ENCODE measurements at regions not wholly inside any gene's neighbourhood (a gene's known extent, or its start where the extent isn't known, plus 50 kb on each side); places are given as distances from the start of the nearest gene placed in this dataset.

DNA sequence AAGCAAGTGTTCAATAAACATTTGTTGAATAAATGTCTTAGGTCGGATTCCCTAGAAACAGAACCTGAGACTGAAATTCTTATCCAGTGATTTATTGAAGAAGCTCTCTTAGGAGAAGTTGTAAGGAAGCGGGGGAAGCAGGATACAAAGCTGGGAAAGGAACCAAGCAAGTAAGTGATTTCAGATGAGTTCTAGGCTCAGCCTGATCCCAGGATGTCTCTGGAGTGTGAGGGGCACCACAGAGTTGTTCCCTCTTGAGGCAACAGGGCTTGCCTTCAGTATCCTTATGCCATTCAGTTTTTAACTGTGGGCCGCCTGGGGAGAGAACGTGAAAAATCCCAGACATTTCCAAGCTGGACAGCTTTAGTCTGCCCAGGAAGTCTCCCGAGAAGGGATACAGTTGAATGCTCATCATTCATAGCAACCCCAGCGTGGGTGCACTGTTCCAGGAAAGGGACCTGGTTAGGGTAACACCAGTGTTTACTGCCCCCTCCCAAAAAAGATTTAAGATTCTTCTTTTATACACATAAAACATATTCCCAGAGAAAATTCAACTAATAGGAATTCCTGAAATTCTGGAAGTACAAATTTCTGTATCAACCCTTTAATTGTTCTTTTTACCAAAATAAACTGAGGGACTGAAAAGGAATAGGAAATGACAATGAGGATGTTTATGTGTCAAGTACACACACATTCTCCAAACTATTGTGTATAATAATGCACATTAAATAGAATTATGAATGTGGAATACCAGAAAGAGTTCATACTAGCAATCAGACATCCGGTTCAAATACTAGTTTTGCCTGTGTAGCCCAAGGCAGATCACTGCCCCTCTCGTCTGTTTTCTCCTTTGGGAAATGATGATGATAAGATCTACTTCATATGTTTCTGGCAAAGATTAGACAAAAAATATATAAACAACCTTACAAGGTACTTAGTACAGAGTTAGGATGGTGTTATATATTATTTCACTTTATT, 592.1 kb upstream of the CDH2 start:
- no peaks in the 10 kb centered on the region for H3K27me3 ChIP-seq (ENCODE audit: insufficient read depth, low read length)
- no peak overlapping the region for H3K4me3 ChIP-seq (ENCODE audit: low read length in 2 of 2)
- POLR2A ChIA-PET (ENCODE audit: partially characterized antibody) = no interaction called here
- Mint-ChIP-seq H3K36me3 (no peaks in the 10 kb centered on the region), H3K9me3 (peaks cover 0 to 25% (median 10%) of the 10 kb centered on the region in 8 donors), H3K27ac (no peak overlapping the region), H3K27me3 (no peaks in the 10 kb centered on the region), H3K4me3 (no peak overlapping the region), H3K4me1 (no peaks in the 10 kb centered on the region)
- H3K27ac ChIP-seq (ENCODE audit: low read depth, low read length) = no peak overlapping the region
- no peaks in the 10 kb centered on the region for H3K4me1 ChIP-seq (ENCODE audit: insufficient read depth, low read length)
- DNase-seq = no peak
- no peaks in the 10 kb centered on the region for H3K9me3 ChIP-seq (ENCODE audit: control insufficient read depth in 1 of 2, low read length in 2 of 2)
- H3K36me3 ChIP-seq (ENCODE audit: insufficient read depth, low read length) = no peaks in the 10 kb centered on the region
- intact Hi-C loops (cut with micrococcal nuclease) = no loop called here
- CTCF ChIA-PET (ENCODE audit: partially characterized antibody) = interaction anchor here (0.6 kb wide), 1 partner anchor 111 kb away, joined by 3 read pairs; no protein-coding TSS in a partner anchor

GRCh38 chr18:28767727-28768211, 590.8 kb upstream of the CDH2 start:
- Histone ChIP-seq H3K4me1 (ENCODE audit: insufficient read depth, low read length) (no peaks in the 10 kb centered on the region), H3K27me3 (ENCODE audit: insufficient read depth, low read length) (no peaks in the 10 kb centered on the region), H3K27ac (ENCODE audit: low read depth, low read length) (no peak overlapping the region), H3K4me3 (ENCODE audit: low read length in 2 of 2) (no peak overlapping the region), H3K36me3 (ENCODE audit: insufficient read depth, low read length) (no peaks in the 10 kb centered on the region), H3K9me3 (ENCODE audit: control insufficient read depth in 1 of 2, low read length in 2 of 2) (no peaks in the 10 kb centered on the region)
- Mint-ChIP-seq H3K9me3 (peaks cover 0 to 20% (median 10%) of the 10 kb centered on the region in 8 donors), H3K4me1 (no peaks in the 10 kb centered on the region), H3K27ac (no peak overlapping the region), H3K4me3 (no peak overlapping the region), H3K27me3 (no peaks in the 10 kb centered on the region), H3K36me3 (no peaks in the 10 kb centered on the region)
- POLR2A ChIA-PET (ENCODE audit: partially characterized antibody) = no interaction called here
- intact Hi-C loops (cut with micrococcal nuclease) = no loop called here
- CTCF ChIA-PET (ENCODE audit: partially characterized antibody) = no interaction called here
- DNase-seq = no peak

DNA sequence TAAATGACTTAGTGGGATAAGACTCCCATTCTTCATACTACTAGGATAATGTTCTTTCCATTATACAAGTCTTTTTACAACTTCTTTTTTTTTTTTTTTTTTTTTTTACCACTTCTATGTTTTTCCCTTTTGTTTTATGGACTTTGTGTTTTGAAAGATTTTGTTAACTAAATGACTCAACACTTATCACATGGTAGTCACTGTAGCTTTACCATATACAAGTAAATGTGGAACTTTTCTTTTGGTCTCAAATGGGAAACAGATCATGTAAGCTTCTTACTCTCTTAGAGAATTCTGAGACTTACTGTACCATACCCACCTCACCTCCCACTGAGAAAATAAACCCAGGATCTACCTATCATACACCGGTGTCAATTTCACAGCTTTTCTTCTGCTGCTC, 590.3 kb upstream of the CDH2 start:
- Mint-ChIP-seq H3K4me1 (no peaks in the 10 kb centered on the region), H3K9me3 (peaks cover 0 to 24% (median 11%) of the 10 kb centered on the region in 8 donors), H3K36me3 (no peaks in the 10 kb centered on the region), H3K27ac (no peak overlapping the region), H3K4me3 (no peak overlapping the region), H3K27me3 (no peaks in the 10 kb centered on the region)
- Histone ChIP-seq H3K4me1 (ENCODE audit: insufficient read depth, low read length) (no peaks in the 10 kb centered on the region), H3K27ac (ENCODE audit: low read depth, low read length) (no peak overlapping the region), H3K9me3 (ENCODE audit: control insufficient read depth in 1 of 2, low read length in 2 of 2) (no peaks in the 10 kb centered on the region), H3K27me3 (ENCODE audit: insufficient read depth, low read length) (no peaks in the 10 kb centered on the region), H3K36me3 (ENCODE audit: insufficient read depth, low read length) (no peaks in the 10 kb centered on the region), H3K4me3 (ENCODE audit: low read length in 2 of 2) (no peak overlapping the region)
- POLR2A ChIA-PET (ENCODE audit: partially characterized antibody) = no interaction called here
- DNase-seq = no peak
- intact Hi-C loops (cut with micrococcal nuclease) = no loop called here
- CTCF ChIA-PET (ENCODE audit: partially characterized antibody) = no interaction called here

DNA sequence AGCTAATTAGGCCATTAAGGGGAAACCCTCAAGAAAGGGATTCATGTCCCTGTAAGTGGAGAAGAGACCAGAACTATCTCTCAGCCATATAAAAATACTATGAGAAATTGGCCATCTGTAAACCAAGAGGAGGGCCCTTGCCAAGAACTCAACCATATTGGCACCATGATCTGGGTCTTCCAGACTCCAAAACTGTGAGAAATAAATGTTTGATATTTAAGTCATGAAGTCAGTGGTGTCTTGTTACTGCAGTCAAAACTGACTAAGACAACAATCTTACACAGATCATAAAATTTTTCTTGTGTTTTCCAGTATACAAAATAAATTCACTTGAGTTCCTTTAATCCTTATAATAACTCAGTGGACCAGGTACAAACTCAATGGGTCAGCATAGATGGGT, 589.8 kb upstream of the CDH2 start:
- Mint-ChIP-seq H3K4me3 (no peak overlapping the region), H3K36me3 (no peaks in the 10 kb centered on the region), H3K4me1 (no peaks in the 10 kb centered on the region), H3K27me3 (no peaks in the 10 kb centered on the region), H3K27ac (no peak overlapping the region), H3K9me3 (peaks cover 0 to 25% (median 13%) of the 10 kb centered on the region in 8 donors)
- POLR2A ChIA-PET (ENCODE audit: partially characterized antibody) = no interaction called here
- no peaks in the 10 kb centered on the region for H3K9me3 ChIP-seq (ENCODE audit: control insufficient read depth in 1 of 2, low read length in 2 of 2)
- intact Hi-C loops (cut with micrococcal nuclease) = no loop called here
- no peaks in the 10 kb centered on the region for H3K27me3 ChIP-seq (ENCODE audit: insufficient read depth, low read length)
- no peaks in the 10 kb centered on the region for H3K36me3 ChIP-seq (ENCODE audit: insufficient read depth, low read length)
- DNase-seq = no peak
- no peak overlapping the region for H3K27ac ChIP-seq (ENCODE audit: low read depth, low read length)
- no peaks in the 10 kb centered on the region for H3K4me1 ChIP-seq (ENCODE audit: insufficient read depth, low read length)
- no peak overlapping the region for H3K4me3 ChIP-seq (ENCODE audit: low read length in 2 of 2)
- CTCF ChIA-PET (ENCODE audit: partially characterized antibody) = no interaction called here

DNA sequence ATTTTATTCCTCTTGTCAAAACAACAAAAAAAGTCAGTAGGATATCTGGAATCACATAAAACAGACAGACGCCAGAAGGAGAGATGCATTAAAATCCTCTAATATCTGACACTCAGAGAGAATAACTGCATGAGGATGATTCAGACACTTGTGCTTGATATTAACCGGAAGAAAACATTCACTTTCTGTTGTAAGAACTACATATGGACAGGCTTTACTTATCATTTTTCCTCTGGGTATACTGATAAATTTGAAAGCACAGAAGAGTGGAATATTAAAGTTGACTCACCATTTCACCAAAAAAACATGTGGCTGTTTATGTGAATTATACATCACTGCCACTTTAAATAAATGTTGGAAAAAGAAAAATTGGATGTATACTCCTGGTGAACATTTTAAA, 589.1 kb upstream of the CDH2 start:
- CTCF ChIA-PET (ENCODE audit: partially characterized antibody) = no interaction called here
- no peak overlapping the region for H3K4me3 Mint-ChIP-seq
- intact Hi-C loops (cut with micrococcal nuclease) = no loop called here
- Histone ChIP-seq H3K27me3 (ENCODE audit: insufficient read depth, low read length) (no peaks in the 10 kb centered on the region), H3K36me3 (ENCODE audit: insufficient read depth, low read length) (no peaks in the 10 kb centered on the region), H3K27ac (ENCODE audit: low read depth, low read length) (no peak overlapping the region), H3K4me3 (ENCODE audit: low read length in 2 of 2) (no peak overlapping the region), H3K4me1 (ENCODE audit: insufficient read depth, low read length) (no peaks in the 10 kb centered on the region), H3K9me3 (ENCODE audit: control insufficient read depth in 1 of 2, low read length in 2 of 2) (no peaks in the 10 kb centered on the region)
- no peaks in the 10 kb centered on the region for H3K4me1 Mint-ChIP-seq
- H3K27me3 Mint-ChIP-seq = no peaks in the 10 kb centered on the region
- no peak overlapping the region for H3K27ac Mint-ChIP-seq
- POLR2A ChIA-PET (ENCODE audit: partially characterized antibody) = no interaction called here
- H3K36me3 Mint-ChIP-seq = no peaks in the 10 kb centered on the region
- peaks cover 0 to 25% (median 14%) of the 10 kb centered on the region in 8 donors for H3K9me3 Mint-ChIP-seq
- no peak for DNase-seq

DNA sequence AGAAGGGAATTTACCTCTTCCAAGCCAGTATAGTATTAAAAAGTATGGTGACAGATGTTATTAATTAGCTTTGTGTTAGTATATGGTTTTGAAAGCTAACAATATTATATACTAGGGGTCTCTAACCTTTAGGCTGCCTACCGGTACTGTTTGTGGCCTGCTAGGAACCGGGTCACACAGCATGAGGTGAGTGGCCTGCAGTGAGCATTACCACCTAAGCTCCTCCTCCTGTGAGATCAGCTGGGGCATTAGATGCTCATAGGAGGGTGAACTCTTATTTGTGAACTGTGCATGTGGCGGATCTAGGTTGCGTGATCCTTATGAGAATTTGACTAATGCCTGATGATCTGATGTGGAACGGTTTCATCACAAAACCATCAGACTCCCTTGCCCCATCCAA, 583.4 kb upstream of the CDH2 start:
- Mint-ChIP-seq H3K36me3 (no peaks in the 10 kb centered on the region), H3K9me3 (peaks cover 0 to 25% (median 6%) of the 10 kb centered on the region in 8 donors), H3K4me1 (no peaks in the 10 kb centered on the region), H3K4me3 (no peak overlapping the region), H3K27me3 (no peaks in the 10 kb centered on the region), H3K27ac (no peak overlapping the region)
- no peaks in the 10 kb centered on the region for H3K9me3 ChIP-seq (ENCODE audit: control insufficient read depth in 1 of 2, low read length in 2 of 2)
- H3K27ac ChIP-seq (ENCODE audit: low read depth, low read length) = no peak overlapping the region
- no peak for DNase-seq
- CTCF ChIA-PET (ENCODE audit: partially characterized antibody) = no interaction called here
- no peaks in the 10 kb centered on the region for H3K27me3 ChIP-seq (ENCODE audit: insufficient read depth, low read length)
- POLR2A ChIA-PET (ENCODE audit: partially characterized antibody) = no interaction called here
- intact Hi-C loops (cut with micrococcal nuclease) = no loop called here
- no peak overlapping the region for H3K4me3 ChIP-seq (ENCODE audit: low read length in 2 of 2)
- H3K4me1 ChIP-seq (ENCODE audit: insufficient read depth, low read length) = no peaks in the 10 kb centered on the region
- no peaks in the 10 kb centered on the region for H3K36me3 ChIP-seq (ENCODE audit: insufficient read depth, low read length)

DNA sequence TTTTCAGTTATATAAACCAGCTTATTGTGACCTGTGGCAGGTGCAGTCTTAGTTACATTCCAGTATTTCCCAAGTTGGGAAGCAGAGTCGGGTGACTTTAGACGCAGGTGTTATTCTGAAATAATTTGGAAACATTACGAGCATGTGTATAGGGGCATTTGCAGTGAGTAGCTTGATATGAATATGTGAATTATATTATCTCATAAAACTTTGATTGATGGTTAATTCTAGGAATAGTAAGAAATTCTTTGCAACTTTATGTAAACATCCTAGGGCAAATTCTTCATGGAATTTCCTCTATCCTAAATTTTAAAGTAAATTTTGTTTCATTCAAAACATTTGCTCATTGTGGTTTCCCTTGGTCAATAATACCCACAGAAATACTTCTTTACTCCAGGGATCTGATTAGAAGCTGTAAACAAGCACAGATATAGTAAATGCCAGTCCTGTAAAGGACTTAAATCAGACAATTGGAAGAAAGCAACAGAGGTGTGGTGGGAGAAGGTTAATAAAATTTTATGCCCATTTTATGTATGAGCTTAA, 580.6 kb upstream of the CDH2 start:
- H3K9me3 Mint-ChIP-seq = peaks cover 0 to 14% (median 12%) of the 10 kb centered on the region in 8 donors
- no peaks in the 10 kb centered on the region for H3K36me3 Mint-ChIP-seq
- H3K27me3 Mint-ChIP-seq = no peaks in the 10 kb centered on the region
- H3K9me3 ChIP-seq (ENCODE audit: control insufficient read depth in 1 of 2, low read length in 2 of 2) = no peaks in the 10 kb centered on the region
- H3K27me3 ChIP-seq (ENCODE audit: insufficient read depth, low read length) = no peaks in the 10 kb centered on the region
- no peak overlapping the region for H3K27ac Mint-ChIP-seq
- no peaks in the 10 kb centered on the region for H3K4me1 Mint-ChIP-seq
- H3K4me1 ChIP-seq (ENCODE audit: insufficient read depth, low read length) = no peaks in the 10 kb centered on the region
- intact Hi-C loops (cut with micrococcal nuclease) = no loop called here
- H3K36me3 ChIP-seq (ENCODE audit: insufficient read depth, low read length) = no peaks in the 10 kb centered on the region
- H3K4me3 ChIP-seq (ENCODE audit: low read length in 2 of 2) = no peak overlapping the region
- CTCF ChIA-PET (ENCODE audit: partially characterized antibody) = no interaction called here
- no peak overlapping the region for H3K4me3 Mint-ChIP-seq
- DNase-seq = no peak
- no peak overlapping the region for H3K27ac ChIP-seq (ENCODE audit: low read depth, low read length)
- POLR2A ChIA-PET (ENCODE audit: partially characterized antibody) = no interaction called here

All from CD4-positive, alpha-beta memory T cell (primary cell).